Medulla oblongata (tissue), 1 donor: ENCODE measurements at regions not wholly inside any gene's neighbourhood (a gene's known extent, or its start where the extent isn't known, plus 50 kb on each side); places are given as distances from the start of the nearest gene placed in this dataset.
"Not testable (repeated sequence)": the region's sequence is repeated elsewhere in the genome, so short reads cannot be mapped to it uniquely, and the experiment has no call there.

ENCODE experiments used
- DNase-seq: peaks from one replicate; pipeline ENCODE4 v3.0.0-alpha.2; 2015; ENCODE audit errors: extremely low spot score

DNA sequence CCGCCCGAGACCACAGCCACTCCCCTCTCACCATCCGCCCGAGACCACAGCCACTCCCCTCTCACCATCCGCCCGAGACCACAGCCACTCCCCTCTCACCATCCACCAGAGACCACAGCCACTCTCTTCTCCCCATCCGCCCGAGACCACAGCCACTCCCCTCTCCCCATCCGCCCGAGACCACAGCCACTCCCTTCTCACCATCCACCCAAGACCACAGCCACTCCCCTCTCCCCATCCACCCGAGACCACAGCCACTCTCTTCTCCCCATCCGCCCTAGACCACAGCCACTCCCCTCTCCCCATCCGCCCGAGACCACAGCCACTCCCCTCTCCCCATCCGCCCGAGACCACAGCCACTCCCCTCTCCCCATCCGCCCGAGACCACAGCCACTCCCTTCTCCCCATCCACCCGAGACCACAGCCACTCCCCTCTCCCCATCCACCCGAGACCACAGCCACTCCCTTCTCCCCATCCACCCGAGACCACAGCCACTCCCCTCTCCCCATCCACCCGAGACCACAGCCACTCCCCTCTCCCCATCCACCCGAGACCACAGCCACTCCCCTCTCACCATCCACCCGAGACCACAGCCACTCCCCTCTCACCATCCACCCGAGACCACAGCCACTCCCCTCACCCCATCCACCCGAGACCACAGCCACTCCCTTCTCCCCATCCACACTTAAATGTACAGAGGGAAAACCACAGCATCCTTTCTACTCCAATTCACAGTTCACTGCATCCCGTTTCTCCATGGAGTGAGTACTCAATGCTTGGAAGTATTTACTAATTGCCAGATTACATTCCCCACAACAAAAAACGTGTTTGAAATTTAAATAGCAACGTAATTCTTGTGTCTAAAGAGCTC lies 83.5 kb upstream of the SFSWAP start:
- DNase-seq: not testable (repeated sequence)

DNA sequence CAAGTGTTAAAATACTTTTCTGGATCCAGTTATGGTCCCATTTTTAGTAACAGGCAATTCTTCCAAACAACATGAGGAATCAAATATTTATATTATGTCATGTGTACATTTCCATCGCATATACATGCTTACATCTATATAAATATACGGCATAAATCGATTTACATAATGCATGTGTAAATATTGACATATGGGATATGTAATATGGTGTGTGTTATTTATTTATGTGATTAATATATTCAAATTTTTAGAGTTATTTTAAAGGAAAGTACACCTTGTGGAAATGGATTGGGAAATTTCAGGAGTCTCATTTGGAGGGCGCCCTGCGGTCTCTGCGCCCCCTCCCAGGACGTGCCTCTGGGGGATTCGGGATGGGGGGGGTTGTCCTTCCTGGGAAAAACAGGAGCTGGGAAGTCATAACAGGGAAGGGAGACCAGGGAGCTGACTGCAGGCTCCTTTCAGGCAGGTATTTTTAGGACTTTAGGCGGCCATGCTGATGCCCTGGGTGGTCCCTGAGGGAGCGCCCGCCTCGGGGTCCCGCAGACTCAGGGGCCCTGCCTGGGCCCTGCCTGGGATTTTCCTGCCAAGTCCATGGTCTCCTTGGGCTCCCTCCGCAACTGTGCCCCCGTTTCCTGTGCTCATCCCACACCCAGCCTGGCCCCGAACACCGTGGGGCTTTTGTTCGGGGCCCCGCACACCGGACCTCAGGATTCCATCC lies 82.7 kb upstream of the SFSWAP start:
- no peak for DNase-seq

DNA sequence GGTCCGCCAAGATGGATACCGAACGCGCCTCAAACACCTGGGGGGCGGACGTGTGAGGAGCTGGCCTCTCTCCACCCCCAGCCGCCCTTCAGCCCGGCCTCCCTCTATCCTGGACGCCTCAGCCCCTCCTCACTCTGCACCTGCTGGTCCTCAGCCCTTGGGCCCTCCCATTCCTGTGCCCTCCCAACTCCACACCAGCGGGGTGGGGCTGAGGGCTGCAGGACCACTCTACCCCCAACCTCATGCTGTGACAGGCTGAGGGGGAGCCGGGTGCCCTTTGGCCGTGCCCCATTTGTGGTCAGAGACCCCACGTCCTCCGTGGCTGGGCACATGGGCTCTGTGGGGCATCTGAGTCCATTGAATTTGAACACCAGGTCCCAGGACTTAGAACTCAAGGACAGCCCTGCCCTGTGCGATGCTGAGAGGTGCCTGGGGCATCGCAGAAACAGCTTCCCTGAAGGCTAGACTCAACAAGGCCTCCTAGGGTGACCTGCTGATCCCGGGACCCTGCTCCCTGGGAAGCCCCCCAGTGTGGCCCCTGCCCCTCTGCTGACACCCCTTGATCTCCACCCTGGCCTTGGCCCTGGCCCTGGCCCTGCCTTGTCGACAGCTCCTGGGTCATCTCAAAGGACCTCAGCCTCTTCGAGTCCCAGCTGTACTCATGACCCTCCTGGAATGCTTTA lies 82.0 kb upstream of the SFSWAP start:
- DNase-seq: no peak

GRCh38 chr12:131631230-131631629 lies 79.7 kb upstream of the SFSWAP start:
- no peak for DNase-seq

- not testable (repeated sequence) for DNase-seq
These were observed 78.8 kb upstream of the SFSWAP start for GRCh38 chr12:131631889-131632651.

DNA sequence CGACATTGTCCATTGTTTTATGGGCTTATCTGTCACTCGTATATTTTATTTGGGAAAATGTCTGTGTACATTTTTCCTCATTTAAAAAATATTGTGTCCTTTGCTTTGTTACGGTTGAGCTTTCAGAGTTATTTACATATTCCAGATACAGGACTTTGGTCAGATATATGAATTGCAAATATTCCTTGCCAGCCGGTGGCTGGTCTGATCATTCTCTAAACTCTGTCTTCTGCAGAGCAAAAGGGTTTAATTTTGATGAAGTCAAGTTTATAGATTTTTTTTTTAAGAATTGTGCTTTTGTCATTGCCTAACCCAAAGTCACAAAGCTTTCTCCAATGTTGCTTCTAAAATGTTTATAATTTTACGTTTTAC lies 78.3 kb upstream of the SFSWAP start:
- DNase-seq: not testable (repeated sequence)

- not testable (repeated sequence) for DNase-seq
These were observed 77.3 kb upstream of the SFSWAP start for GRCh38 chr12:131633610-131634009.

GRCh38 chr12:131634037-131634436 lies 76.9 kb upstream of the SFSWAP start:
- DNase-seq: no peak

DNA sequence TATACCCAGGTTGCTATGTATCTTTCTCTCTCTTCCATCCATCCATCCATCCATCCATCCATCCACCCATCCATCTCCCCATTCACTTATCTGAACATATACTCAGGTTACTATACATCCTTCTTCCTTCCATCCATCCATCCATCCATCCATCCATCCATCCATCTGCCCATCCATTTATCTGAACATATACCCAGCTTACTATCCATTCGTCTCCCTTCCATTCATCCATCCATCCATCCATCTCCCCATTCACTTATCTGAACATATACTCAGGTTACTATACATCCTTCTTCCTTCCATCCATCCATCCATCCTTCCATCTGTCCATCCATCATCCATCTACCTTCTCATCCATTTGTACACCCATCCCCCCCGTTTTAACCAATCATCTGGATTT lies 75.9 kb upstream of the SFSWAP start:
- DNase-seq: not testable (repeated sequence)

- no peak for DNase-seq
These were observed 75.3 kb upstream of the SFSWAP start for GRCh38 chr12:131635491-131636122.

DNA sequence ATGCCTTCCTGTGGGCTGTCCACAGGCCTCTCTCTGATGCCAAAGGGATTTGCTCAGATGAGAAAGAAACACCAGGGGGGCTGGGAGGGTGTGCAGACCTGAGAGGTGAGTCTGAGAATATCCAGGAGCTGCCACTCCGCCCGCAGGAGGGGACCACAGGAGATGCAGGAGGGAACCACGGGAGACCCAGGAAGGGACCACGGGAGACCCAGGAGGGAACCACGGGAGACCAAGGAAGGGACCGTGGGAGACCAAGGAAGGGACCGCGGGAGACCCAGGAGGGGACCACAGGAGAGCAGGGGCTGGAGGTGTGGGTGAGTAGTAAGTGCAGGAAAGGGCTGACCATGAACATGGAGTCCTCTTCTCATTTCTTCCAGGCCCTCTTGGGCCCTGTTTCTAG lies 74.6 kb upstream of the SFSWAP start:
- no peak for DNase-seq

DNA sequence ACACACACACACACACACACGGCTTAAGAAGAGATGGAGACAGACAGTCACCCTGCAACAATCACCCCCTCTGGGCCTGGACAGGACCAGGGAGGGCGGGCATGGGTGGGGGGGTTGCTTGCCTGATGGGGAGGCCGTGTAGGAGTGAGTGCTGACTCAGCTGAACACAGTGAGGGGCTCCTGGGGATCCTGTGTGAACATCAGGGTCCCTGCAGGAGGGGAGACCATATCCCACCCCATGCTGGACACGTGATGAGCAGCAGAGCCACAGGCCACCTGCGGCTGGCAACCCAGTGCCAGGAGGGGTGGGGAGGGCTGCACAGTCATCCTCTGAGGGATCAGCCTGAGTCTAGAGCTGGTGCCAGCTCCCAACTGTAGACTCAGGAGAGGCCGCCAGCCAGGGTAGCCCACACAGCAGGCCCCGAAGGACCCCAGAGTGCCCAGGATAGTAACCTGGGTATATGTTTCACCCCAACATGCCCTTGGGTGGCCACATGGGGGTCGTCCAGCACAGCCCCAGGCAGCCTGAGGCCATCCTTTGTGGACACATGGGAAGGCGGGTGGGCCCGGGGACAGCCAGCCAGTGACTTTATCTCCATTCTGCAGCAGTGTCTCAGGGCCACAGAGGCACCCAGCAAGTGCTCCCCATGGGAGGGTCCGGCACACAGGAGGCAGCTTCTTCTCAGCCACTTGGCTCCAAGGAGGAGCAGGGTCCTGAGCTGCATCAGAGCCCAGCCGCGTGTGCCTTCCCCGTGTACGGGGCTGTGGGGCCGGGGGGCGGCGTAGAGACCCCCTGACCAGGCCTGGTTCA lies 73.7 kb upstream of the SFSWAP start:
- no peak for DNase-seq

DNA sequence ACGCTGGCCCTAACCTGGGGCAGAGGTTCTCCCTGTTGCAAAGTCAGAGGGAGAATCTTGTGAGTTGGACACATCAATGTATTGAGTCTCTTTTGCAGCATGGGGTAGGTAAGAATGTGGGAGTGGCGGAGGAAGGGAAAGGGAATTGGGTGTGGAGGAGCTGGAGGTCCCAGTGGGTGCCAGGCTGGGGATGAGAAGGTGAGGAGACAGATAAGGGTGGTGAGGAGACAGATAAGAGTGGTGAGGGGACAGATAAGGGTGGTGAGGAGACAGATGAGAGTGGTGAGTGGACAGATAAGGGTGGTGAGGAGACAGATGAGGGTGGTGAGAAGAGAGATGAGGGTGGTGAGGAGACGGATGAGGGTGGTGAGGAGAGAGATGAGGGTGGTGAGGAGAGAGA lies 72.9 kb upstream of the SFSWAP start:
- DNase-seq: no peak

DNA sequence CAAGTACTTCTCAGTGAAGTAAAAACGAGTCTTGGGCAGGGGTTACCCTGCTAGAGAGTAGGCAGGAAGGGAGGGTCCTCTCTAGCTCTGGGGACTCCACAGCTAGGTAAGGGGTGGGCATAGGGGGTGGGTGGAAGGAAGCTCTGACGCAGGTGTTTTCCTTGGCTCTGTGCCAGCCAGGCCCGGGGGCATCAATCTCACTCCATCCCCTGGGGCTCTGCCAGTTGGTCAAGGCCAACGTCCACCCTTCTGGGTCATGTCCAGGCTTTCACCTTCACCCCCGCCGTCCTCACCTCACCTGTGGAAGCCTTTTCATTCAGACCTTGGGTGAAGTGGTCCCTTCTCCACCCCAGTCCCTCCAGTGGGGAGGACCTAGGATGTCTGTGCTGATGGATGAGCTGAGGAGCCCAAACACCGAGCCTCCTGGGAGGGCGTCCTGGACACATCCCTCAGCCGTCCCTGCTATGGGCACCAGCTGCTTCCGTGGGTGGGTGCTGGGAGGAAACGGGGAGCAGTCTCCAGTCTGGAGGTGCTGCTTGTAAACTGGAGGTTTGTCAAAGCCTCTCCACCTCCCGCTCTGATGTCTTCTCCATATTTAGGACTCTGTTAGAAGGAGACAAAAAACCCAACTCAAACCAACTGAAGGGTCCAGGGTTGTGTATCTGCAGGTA lies 71.5 kb upstream of the SFSWAP start:
- DNase-seq: no peak

DNA sequence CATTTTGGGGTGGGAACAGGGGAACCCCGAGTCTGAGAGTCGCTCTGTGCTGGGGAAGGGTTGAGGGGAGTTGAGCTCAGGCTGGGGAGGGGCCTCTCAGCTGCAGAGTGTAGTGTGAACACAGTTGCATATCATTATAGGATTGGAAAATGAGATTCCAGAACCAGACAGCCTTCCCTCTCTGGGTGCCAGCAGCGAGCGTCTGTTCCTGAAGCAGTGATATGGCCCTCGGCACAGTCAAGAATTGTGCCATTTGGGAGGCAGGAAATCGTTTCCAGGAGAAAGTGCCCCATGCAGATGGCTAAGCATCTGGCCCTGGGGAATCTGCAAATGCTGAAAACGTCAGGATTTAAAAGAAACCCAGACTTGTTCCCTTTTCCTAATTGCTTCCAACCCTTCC lies 70.4 kb upstream of the SFSWAP start:
- DNase-seq: no peak

GRCh38 chr12:131641315-131641714 lies 69.6 kb upstream of the SFSWAP start:
- no peak for DNase-seq

DNA sequence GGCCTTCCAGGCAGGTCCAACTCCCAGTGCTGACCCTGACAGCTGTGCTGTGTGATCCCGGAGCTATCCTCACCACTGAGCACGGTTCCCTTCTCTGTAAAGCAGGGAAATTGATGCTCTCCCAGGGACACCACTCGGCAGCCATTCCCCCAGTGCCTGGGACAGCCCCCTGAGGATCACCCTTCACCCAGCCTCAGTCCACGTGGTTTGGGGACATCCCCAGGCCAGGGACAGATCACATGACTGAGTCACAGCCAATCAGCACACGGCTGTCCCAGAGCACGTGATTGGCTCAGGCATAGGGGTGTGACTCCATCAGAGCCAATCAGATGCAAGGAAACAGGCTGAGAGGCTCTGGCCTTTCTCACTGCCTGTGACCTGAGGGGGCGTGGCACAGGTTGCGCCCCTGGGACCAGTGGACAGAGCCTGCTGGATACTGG lies 68.8 kb upstream of the SFSWAP start:
- no peak for DNase-seq

DNA sequence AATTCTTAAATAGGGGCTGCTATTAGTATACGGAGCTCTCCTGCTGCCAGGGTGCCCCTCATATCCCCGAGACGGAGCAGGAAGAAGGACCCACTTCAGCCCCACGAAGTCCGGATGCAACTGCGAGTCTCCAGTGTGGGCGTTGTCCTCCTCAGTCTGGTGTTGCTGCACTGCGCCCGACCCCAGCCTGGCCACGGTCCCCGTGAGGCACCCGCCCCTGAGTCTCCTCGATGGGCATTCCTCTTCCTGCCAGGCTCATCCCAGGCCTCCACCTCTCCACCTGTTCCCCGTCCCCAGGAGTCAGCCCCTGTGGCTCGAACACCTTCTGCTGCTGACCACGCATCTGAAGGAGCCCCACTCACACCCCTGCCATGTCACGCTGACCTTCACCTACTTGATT lies 68.1 kb upstream of the SFSWAP start:
- no peak for DNase-seq

DNA sequence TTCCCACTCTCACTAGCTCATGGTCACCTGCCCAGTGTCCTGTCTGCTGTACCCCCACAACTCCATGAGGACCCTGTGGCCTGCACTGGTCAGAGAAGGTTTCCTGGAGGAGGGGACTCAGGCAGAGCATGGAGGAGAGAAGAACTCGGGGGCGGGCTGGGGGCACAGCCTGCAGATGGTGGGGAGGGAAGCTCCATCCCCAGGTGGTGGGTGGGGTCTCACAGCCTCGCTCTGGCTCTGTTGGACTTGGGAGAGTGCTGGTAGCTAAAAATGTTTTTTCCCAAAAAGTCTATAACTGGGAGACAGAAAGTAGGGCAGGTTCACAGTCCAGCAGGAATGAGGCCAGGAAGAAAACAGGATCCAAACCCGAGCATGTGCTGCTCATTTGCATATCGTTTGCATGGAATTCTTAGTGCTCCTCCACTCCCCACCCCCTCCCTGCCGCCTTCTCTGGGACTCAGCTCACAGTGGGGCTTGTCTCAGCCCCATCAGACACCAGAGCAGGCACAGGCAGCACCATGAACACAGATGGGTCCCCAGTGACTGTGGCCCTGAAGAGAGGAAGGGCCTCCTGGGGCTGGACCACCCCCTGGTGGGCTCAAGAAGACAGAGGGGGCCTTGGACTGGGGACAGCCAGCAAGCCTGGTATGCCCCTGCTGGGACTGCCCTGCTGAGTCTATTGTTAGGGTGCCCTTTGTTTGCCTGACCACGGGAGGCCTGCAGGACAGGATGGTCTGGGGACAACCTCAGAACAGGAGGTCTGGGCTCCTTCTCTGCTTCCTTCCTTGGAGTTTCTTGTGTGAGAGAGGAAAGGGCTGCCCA lies 67.0 kb upstream of the SFSWAP start:
- DNase-seq: peak; percentile 12
